Colon (tissue), 2 donors: ENCODE measurements at regions not wholly inside any gene's neighbourhood (a gene's known extent, or its start where the extent isn't known, plus 50 kb on each side); places are given as distances from the start of the nearest gene placed in this dataset.
"Not testable (repeated sequence)": the region's sequence is repeated elsewhere in the genome, so short reads cannot be mapped to it uniquely, and the experiment has no call there.

Experiments
- FAIRE-seq: peaks from 2 replicates; lab custom pipeline; 2012; peaks lifted over from hg19 to GRCh38; lab: Jason Lieb, UNC
- donor health status: control.
- donor health status: control.

DNA sequence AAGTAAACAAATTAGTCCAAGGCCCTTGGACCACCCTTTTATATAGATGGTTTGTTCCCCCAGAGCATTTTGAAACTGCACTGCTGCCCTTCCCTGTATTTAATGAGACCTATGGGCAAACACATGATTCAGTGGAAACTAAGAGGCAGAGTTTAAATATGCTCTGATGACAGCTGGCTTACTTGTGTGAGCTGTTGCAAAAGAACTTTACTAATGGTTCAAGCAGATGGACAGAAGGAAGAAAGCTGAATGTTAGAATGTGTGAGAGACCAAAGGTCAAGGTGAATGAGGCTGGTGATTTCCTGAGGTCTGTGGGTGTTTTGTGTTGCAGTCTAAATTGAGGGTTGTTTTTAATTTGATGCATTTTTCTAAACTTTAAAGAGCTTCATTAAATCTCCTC is 123.0 kb upstream of the CEP162 start:
- FAIRE-seq = no peak

GRCh38 chr6:84349542-84349941 is 122.1 kb upstream of the CEP162 start:
- no peak for FAIRE-seq

GRCh38 chr6:84348801-84349200 is 121.4 kb upstream of the CEP162 start:
- FAIRE-seq = no peak

DNA sequence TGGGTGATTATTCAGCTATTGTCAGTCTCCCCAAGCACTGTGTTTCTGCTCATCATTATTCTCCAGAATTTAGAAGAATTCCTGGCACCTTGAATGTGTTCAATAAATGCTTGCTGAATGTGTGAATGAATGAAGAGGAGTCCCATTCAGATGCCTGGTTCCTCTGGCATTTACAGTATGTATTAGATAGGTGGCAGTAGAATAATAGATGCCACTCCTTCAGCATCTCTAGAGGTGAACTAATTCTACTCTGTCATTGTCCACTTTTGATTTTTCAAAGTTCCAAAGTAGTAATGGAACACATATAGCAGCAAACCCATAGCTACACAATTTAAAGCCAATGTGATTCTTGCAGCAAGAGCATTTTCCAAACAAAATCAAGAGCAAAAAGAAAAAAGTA is 118.9 kb upstream of the CEP162 start:
- no peak for FAIRE-seq

- FAIRE-seq = no peak
These were observed 116.6 kb upstream of the CEP162 start for GRCh38 chr6:84344005-84344404.

GRCh38 chr6:84340422-84340821 is 113.0 kb upstream of the CEP162 start:
- no peak for FAIRE-seq

DNA sequence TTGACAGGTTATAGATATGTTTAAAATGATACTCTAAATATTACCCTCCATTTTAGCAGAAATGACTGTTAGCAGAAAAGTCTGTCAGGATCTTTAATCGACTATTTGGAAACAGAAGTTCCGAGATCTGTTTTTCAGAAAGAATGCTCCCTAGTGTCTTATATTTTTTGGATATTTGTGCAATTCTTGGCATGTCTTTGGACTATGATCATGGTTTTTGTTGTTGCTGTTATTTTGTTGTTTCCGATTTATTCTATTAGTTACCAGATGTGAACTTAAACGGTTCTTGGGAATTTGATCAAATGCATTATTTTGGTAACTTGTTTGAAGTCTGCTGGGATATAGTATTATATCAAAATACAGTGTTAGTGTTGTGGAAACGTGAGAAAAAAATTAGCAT is 106.4 kb upstream of the CEP162 start:
- FAIRE-seq = no peak

GRCh38 chr6:84332139-84333034 is 104.9 kb upstream of the CEP162 start:
- FAIRE-seq = no peak

DNA sequence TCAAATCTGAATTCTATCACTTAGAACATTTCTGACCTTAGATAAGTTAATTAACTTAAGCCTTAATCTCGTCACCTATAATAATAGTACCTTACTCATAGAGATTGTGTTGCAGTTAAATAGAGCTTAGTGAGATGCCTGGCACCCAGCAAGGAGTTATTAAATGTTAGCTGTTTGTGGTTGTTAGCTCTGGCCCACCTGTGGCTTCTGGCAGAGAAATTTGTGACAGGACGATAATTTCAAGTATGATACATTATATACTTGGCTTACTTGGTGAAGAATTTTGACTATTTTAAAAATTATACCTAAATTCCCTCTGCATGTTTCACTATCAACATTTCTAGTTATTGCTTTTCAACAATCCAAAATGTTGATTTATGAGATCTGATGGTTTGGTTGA is 102.9 kb upstream of the CEP162 start:
- no peak for FAIRE-seq

DNA sequence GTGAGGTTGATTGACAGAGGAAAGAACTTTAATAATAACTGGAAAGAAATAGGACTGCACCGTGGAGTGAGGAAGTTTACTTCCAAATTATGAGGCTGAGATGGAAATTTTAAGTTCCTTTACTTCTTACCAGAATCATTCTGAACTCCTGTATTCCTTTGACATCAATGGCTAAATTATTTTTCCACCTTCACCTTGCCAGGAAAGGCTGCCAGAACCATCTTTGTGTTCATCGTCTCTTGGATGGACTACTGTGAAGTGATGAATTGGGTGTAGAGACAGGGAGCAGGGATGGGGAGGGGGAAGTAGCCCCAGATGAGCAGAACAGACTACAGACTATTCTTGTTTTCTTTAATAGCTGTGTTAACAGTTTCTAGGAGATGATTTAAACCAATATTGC is 102.1 kb upstream of the CEP162 start:
- no peak for FAIRE-seq

GRCh38 chr6:84329077-84329476 is 101.6 kb upstream of the CEP162 start:
- FAIRE-seq = no peak

- no peak for FAIRE-seq
These were observed 90.0 kb upstream of the CEP162 start for GRCh38 chr6:84317463-84317862.

GRCh38 chr6:84314377-84314898 is 87.0 kb upstream of the CEP162 start:
- FAIRE-seq = no peak

DNA sequence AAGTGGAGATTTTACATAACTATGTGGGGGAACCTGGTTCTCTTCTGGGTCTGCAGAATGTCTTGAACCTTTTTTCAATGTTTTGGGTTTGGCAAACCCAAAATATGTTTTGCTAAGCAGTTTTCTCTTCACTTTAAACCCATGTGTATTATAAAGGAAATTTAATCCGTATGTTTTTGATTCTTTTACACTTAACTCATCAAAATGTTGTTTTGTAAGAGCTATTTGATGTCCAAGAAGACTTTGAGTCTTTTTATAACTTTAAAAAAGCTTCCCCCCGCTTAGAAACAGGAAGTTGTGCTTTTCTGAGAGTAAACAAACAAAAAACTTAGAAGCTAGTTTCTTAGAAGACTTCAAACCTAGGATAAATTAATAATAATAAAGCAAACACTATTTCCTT is 81.9 kb upstream of the CEP162 start:
- FAIRE-seq = no peak

- no peak for FAIRE-seq
These were observed 77.4 kb upstream of the CEP162 start for GRCh38 chr6:84304881-84305280.

DNA sequence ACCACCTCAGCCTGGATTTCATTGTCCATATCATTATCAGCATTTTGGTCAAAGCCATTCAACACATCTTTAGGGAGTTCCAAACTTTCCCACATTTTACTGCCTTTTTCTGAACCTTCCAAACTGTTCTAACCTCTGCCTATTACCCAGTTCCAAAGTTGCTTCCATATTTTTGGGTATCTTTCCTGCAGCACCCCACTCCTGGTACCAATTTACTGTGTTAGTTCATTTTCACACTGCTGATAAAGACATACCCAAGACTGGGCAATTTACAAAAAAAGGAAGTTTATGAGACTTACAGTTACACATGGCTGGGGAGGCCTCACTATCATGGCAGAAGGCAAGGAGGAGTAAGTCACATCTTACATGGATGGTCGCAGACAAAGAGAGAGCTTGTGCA is 63.6 kb upstream of the CEP162 start:
- FAIRE-seq = not testable (repeated sequence)

GRCh38 chr6:84284428-84285049 is 57.1 kb upstream of the CEP162 start:
- FAIRE-seq = no peak

- no peak for FAIRE-seq
These were observed 55.1 kb upstream of the CEP162 start for GRCh38 chr6:84282550-84282949.

DNA sequence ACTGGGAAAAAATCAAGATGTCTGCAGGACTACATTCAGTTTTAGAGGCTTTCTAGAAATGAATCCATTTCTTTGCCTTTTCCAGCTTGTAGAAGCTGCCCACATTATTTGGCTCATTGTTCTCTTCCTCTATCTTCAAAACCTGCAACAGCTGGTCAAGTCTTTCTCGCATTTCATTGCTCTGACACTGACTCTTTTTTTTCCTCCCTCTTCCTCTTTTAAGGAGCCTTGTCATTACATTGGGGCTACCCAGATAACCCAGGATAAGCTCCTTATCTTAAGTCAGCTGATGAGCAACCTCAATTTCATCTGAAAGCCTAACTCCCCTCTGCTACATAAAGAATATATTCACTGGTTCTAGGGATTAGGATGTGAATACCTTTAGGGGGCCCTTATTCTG is 53.2 kb upstream of the CEP162 start:
- no peak for FAIRE-seq

GRCh38 chr6:84280030-84280429 is 52.6 kb upstream of the CEP162 start:
- FAIRE-seq = no peak

- FAIRE-seq = no peak
These were observed 51.0 kb upstream of the CEP162 start for GRCh38 chr6:84278321-84278998.
